HTR-8/SVneo (cell line): ENCODE measurements at regions not wholly inside any gene's neighbourhood (a gene's known extent, or its start where the extent isn't known, plus 50 kb on each side); places are given as distances from the start of the nearest gene placed in this dataset.
"Not testable (repeated sequence)": the region's sequence is repeated elsewhere in the genome, so short reads cannot be mapped to it uniquely, and the experiment has no call there.

ENCODE experiments used
- DNase-seq: peaks from one replicate; pipeline ENCODE4 v3.0.0; 2011; ENCODE audit warnings: low spot score, mixed read lengths; ENCODE audit not compliant: insufficient read length
- FAIRE-seq: peaks from 2 replicates; lab custom pipeline; 2011; peaks lifted over from hg19 to GRCh38; lab: Jason Lieb, UNC

DNA sequence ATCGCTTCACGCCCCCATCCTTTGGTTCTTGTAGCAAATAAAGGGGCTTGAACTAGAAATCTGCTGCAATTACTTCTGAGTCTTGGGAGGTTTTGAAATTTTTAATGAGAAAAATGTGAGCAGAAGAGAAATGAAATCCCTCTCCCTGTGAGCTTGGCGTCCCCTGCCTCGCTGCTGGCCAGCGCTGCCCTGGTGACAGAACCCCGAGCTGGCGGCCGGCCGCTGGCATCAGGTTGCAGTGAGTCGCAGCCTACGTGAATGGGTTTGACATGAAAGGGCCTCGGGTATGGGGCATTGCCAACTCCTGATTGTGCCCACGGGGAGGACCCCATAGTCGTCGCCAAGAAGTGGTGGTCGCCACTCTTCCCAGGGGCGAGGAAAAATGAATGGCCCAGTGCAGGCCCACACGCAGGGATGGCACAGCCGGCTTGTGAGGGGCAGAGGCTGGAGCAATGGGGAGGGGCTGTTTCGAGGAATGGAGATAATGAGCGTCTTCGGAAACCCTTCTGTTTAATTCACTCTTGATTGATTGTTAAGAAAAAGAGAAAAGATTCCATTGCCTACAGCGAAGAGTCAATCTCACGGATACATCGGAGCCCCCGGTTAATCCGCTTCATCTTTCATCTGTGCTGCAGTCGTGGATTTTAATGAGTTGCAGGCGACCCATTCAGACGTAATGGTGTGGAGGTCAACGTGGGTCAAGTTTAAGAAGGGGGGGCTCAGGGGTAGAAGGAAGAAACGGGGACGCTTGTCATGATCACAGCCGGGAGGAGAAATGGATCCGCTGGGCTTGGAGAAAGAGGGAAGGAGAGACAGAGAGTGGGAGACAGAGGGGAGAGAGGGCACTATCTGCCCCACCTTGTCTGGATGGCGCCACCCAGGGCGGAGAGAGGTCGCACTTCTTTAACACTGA is 380.1 kb downstream of the THBS2 start:
- FAIRE-seq (no peak), DNase-seq (no peak)

DNA sequence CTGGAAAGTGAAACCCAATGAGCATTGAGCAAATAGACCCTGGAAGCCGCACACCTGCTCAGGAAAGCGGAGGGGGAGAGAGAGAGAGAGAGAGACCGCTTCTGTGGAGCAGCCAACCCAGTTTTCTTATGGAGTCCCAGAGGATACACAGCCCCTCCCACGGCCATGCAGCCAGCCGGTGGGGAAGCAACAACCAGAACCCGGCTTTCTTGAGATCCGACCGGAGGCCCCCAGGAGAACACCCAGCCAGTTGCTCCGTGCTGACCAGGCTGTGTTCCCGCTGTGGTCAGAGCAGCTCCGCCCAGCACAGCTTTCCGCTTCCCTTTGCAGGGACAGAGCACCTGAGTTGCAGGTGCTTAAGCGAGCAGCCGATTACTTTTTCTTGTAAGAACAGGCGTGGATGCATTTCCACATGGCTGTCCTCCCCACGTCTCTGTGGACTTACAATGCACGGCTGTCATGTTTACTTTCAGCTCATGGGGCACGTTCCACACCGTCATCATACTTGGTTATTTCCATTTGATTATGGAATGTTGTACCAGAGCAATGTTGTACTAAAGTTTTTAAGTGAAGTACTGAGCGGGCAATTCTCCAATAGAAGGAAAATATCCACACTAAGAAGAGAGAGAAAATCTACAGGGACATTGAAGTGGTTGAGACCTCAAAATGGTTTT is 381.9 kb downstream of the THBS2 start:
- DNase-seq (no peak), FAIRE-seq (no peak)

DNA sequence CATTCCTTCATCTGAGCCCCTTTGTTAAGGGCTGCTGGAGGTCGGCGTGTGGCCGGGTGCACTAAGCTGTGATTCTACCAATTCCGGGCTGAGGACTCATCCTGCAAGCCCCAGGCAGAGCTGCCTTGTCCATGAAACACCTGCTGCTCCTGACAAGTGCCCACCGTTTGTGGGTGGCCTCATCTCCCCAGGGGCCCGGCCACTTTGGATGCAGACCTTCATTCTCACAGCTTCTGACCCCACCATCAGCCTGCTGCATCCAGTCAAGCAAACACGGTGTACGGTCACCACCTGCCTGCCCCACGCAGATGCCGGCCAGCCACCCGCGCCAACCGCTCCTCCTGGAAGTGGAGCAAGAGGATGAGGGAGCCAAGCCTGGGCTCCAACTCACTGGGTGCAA is 382.7 kb downstream of the THBS2 start:
- no peak for FAIRE-seq
- no peak for DNase-seq

DNA sequence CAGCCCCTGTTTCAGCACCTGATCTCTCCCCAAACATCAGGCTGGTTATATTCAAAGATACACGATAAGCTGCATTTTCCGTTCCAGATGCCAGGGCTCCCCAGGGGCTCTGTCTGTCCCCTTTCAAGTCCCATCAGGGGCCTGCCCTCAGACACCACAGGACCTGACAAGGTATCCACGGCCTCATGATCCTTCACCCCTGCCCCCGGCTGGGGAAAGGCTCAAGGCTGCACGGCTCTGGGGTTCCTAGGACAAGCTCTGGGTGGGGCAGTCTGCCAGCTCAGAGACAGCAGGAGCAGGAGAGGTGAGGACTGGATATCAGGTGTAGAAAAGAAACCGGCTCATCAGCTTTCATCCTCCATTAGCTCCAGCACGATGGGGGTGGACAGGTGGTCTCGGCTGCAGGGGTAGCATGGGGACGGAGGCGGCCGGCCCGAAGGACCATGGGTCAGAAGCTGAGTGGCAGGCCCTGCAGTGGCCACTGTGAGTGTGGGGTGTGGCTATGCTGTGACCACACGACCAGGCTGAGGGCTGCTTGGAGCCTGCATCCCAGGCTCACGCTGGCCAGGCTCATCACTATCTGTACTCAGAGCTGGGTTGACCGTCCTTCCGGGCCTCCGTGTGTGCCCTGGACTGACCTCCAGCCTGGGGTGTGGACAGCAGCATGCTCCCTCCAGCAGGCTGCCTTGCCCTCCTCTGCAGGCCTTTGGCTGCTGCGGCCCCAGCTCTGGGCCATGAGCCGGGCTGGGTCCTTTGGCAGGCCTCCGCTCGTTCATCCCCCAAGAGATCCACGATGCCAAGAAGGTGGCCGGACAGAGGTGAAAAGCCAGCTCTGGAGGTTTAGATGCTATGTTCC is 386.2 kb downstream of the THBS2 start:
- DNase-seq (no peak), FAIRE-seq (no peak)

DNA sequence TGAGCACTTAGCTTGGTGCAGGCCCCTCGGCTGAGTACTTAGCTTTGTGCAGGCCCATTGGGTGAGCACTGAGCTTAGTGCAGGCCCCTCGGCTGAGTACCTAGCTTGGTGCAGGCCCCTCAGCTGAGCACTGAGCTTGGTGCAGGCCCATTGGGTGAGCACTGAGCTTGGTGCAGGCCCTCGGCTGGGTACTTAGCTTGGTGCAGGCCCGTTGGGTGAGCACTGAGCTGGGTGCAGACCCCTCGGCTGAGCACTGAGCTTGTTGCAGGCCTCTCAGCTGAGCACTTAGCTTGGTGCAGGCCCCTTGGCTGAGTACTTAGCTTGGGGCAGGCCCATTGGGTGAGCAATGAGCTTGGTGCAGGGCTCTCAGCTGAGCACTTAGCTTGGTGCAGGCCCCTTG is 387.1 kb downstream of the THBS2 start:
- FAIRE-seq (no peak), DNase-seq (no peak)

DNA sequence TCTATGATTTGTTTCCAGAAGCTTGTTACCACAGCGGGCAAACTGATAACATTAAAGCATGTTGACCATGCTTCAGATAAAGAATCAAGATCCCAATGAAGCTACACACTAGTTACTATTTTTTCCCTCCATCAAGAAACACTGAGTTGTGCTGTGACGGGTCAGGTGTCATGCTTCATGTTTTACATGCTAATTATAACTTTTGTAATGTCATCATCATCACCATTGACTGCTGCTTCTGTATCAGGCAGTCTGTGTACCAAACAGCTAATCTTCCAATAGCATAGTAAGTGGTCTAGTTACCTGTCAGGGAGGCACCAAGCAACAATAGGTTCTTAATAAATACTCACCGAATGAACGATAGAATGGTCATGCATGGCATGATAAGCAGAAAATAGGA is 388.1 kb downstream of the THBS2 start:
- DNase-seq (no peak), FAIRE-seq (no peak)

DNA sequence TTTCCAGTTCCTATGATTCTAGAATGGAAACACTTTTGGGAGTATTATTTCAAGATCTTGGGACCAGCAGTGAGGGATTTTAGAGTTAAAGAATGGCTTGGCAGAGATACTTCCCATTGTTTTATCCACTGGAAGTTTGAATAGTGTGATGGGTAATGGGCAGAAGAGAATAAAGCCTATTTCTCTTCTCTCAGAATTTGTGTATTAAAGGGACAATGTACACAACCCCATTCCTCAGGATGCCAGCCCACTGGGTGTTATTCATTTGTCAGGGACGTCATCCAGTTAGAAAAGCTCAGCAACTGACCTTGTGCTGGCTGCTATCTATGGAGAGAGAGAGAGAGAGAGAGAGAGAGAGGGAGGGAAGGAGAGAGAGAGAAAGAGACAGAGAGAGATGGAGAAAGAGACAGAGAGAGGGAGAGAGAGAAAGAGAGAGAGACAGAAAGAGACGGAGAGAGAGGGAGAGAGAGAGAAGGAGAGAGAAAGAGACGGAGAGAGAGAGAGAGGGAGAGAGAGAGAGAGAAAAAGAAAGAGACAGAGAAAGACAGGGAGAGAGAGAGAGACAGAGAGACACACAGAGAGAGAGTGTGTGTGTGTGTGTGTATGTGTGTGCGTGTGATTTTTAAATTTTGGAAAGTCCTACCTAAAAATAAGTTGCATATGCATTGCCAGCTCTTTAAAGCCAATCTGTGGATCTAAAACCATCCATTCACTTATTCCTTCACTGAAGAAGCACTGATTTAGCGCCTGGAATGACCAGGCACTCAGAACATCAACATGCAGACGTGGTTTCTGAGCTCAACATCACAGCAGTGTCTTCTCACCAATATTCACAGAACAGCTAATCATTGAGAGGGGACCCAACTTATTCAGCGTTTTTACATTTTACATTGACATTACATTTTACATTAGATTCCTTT is 388.8 kb downstream of the THBS2 start:
- FAIRE-seq (no peak), DNase-seq (no peak)

DNA sequence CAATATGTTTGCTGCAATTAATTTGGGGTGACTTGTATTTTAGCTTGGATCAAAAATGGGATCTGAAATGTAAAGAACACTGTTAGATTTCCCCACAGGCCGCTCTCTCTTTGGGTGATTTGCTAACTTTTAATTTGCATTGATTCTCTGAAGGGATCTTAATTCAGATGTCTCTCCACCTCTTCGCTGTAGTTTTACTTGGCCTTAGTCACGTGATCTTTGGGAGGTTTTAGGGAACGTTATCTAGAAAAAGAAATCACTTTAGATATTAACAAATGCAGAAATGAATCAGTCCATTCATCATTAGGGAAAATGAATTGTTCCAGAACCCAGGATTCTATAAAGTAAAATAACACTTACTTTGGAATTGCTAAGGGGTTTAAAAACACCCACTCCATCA is 390.2 kb downstream of the THBS2 start:
- DNase-seq (no peak), FAIRE-seq (no peak)

DNA sequence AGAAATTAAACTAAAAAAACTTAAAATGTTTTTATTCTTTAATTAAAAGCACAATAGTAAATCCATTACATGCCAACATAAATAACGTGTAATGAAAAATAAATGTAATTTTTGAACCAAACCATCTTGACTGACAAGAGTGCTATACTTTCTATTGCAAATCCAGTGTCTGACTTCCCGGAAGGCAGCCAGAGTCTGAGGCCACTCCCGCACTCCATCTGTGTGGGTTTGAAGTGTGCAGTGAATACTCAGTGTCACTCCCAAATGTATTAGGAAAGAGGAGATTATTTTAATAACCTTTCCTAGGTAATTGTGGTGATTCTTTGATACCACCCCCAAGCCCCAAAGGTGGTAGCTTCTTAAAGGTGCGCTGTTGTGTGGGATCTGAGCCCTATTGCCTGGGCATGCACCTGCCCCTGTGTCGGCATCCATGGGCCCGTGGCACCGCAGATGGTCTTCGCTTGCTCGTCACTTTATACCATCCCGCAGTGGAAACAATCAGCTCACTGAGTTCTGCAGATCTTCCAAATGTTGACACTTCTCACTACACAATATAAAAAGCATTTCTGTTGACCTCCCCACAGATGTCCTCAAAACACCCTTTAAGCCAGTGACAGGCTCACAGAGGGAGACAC is 391.2 kb downstream of the THBS2 start:
- no peak for DNase-seq
- no peak for FAIRE-seq

DNA sequence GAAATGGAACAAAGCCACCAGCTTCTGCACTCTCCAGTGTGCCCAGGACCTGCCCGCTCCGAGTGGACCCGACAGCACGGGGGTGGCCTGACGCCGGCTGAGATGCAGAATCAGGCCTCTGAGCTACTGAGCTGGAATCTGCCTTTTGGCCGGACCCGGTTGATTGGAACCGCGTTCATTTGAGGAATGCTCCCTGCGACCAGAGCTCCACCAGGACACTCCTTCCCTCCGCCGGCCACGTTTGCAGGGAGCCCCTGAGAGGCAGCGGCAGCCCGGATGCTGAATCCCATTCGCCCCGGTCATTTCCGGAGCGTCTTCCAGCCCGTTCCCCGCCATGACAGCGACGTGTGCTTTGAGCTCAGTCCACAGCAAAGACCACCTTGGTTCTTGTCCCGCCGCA is 392.7 kb downstream of the THBS2 start:
- DNase-seq (no peak), FAIRE-seq (no peak)

DNA sequence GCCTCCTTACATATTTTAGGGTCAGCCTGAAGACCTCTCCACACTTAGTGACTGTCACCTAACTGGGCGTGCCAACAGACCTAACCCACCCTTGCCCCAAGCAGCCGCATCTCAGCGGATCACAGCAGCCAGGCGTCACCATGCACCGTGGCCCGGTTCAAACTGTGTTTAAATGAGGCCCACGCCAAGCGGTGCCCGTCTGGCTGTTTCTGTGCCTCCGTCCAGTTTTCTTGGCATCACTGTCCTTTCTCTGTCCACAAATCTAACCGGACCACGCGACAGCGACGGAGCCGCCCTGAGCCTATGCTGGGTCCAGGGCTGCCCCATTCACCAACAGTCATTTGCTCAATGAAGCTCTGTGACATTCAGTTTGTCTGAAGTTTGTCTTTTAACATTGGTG is 393.3 kb downstream of the THBS2 start:
- no peak for FAIRE-seq
- no peak for DNase-seq

DNA sequence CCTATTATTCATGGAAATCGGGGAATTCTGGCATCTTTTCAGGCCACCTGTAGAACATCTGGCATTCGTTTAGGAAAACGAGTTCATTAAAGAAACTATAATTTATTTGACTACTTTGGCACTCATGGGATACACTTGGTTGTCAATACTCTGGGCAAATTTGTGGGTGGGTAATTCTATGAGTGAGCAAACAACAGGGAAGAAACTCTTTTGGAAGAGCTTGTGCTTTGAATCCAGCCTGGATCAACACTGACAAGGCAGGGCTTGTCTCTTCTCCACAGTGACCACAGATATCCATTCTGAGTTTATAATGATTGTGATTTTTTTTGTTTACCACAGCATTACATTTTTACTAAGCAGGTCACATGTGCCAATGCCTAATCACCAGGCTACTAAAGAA is 394.7 kb downstream of the THBS2 start:
- no peak for DNase-seq
- no peak for FAIRE-seq

DNA sequence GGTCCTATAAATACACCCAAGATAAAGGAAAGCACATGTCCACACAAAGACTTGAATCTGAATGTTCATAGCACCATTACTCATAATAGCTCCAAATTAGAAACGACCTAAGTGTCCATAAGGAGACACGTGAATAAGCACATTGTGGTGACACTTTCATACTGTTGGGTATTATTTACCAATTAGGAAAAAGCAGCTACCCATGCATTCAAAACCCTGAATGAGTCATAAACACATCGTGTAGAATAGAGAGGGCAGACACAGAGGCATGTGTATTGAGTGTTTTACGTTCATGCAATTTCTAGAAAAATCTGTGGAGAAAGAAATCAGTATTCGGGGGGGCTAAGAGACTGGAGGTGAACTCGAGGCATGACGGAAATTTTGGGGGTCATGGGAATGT is 396.7 kb downstream of the THBS2 start:
- no peak for DNase-seq
- FAIRE-seq = no peak

DNA sequence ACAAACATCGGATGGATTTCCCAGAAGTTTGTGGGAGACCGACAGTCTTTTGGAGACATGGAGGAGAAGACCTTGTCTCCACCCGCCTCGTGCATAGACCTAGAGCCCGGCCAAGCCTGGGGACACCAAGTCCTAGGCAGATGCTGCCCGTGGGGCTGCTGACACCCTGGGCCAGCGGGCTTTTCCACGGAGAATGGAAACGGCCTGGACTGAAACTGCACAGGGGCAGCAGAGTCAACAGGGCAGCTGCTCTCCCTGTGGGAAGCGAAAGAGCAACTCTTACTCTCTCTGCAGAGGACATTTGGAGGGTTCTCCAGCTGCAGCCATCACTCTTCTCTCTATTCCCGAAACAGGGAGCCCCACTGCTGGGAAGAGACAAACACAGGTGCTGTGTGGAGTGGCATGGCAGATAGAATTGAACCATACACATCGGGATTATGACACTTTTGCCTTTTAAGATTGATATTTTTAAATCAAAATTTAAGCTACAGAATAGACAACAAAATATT is 401.2 kb downstream of the THBS2 start:
- FAIRE-seq (no peak), DNase-seq (no peak)

DNA sequence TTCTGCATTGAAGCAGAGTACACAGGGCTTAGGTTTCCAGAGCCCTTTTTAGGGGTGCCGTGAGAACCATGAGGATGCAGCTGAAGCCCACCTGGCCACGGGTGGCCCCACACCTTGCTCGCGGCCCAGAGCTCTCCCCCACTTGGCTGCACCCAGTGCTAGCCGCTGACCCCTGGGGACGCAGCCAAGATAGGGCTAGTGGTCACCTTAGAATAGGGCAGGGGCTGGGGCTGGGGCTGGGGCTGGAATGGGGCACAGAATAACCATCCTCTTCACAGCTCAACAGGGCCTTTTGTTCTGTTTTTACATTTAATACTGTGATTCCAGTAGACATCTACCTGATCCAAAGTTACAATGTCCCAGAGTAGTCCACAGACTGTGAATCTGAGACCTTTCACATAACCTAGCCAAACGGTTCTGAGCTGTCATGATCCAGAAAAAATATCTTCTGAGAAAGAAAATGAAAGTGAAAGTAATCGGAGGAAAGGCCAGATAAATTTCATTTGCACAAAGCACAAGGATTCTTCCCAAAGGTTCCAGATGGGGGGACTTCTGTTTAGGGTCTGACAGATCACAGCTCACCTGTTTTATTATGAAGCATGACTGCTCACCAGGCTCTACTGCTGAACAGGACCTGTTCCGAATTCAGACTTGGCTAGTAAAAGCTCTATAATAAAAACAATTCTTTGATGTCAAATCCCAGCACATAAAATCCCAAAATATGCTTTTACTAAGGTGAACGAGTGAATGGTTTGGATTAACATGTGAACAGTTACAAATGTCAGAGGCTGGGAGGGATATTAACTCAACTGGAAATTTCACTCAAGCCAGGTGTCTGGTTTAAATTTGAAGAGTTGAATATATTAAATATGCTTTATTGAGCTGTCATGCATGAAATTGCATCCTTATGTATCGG is 401.9 kb downstream of the THBS2 start:
- DNase-seq = peak; percentile 6
- no peak for FAIRE-seq

DNA sequence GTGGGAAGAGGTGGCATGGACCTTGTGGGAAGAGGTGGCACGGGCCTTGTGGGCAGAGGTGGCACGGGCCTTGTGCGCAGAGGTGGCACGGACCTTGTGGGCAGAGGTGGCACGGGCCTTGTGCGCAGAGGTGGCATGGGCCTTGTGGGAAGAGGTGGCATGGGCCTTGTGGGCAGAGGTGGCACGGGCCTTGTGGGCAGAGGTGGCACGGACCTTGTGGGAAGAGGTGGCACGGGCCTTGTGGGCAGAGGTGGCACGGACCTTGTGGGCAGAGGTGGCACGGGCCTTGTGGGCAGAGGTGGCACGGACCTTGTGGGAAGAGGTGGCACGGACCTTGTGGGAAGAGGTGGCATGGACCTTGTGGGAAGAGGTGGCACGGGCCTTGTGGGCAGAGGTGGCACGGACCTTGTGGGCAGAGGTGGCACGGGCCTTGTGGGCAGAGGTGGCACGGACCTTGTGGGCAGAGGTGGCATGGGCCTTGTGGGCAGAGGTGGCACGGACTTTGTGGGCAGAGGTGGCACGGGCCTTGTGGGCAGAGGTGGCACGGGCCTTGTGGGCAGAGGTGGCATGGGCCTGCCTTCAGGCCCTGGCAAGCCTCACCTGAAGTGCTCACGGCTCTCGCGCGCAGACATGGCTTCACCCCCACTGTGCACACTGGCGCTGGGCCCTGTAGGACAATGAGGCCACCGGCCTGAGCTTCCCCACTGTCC is 403.5 kb downstream of the THBS2 start:
- not testable (repeated sequence) for FAIRE-seq, DNase-seq

DNA sequence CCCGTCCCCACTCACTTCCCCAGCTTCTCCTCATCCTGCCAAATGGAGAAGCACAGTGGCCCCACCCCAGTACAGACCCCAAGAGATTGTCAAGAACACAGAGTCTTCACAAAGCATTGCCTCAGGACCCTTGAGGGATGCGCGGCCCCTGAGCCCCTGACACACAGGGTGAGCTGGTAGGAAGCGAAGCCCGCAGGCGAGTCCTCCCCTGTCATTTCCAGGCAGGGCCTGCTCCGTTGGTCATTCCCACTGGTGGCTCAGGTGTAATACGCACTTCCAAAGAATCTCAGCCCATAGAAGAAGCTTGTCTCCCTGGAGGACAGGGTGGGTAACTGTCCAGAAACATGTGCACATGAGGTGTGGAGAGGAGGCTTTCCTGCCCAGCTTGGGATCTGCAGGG is 404.2 kb downstream of the THBS2 start:
- no peak for FAIRE-seq
- no peak for DNase-seq
